ENCODE measurements at regions not wholly inside any gene's neighbourhood (a gene's known extent, or its start where the extent isn't known, plus 50 kb on each side); places are given as distances from the start of the nearest gene placed in this dataset.

DNA sequence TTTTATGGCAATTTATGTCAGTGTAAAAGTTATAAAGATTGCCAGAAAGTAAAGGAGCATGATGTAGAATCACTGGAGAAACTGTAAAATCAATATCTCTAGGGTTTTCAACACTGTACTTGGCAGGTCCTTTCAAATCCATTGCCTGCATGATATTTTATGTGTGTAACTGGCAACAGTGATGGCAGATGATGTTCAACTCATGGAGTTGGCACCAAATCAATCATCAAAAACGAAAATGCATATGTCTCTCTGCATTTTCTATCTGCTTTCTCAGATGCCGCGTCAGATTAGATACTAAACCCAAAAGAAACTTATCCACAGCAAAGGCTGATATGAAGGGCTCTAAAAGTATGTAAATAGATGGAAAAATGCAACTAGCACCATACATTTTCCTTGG, 1395.5 kb upstream of the PIK3C3 start:
- H3K9me3 ChIP-seq (ENCODE audit: low read depth) = no peaks in the 10 kb centered on the region
- H3K36me3 Mint-ChIP-seq = no peaks in the 10 kb centered on the region
- no peak overlapping the region for H3K4me3 Mint-ChIP-seq
- no peaks in the 10 kb centered on the region for H3K27me3 Mint-ChIP-seq (ENCODE audit: insufficient read depth, low read depth)
- no peak overlapping the region for H3K4me3 ChIP-seq
- no peaks in the 10 kb centered on the region for H3K79me2 ChIP-seq (ENCODE audit: low read depth)
- H3F3A ChIP-seq (ENCODE audit: low read depth) = no peaks in the 10 kb centered on the region
- no peak overlapping the region for H3K9ac ChIP-seq
- no peak overlapping the region for H3K27ac ChIP-seq
- no peak overlapping the region for H2AFZ ChIP-seq (replicated peaks)
- H3K27ac Mint-ChIP-seq = no peak overlapping the region
- no peaks in the 10 kb centered on the region for H4K20me1 ChIP-seq (ENCODE audit: low read depth)
- peaks cover 11% of the 10 kb centered on the region for H3K4me1 Mint-ChIP-seq
- DNase-seq (ENCODE audit: low spot score) = no peak
- TF ChIP-seq CTCF (IDR thresholded peaks at IDR 0.05) (no peak), EZH2phosphoT487 (IDR thresholded peaks at IDR 0.05) (no peak), EZH2 (IDR thresholded peaks at IDR 0.05) (no peak)
- H3K27me3 ChIP-seq = no peaks in the 10 kb centered on the region
- no peaks in the 10 kb centered on the region for H3K9me3 Mint-ChIP-seq
- H3K4me2 ChIP-seq = no peak overlapping the region
- H3K4me1 ChIP-seq = no peaks in the 10 kb centered on the region
- H3K36me3 ChIP-seq = no peaks in the 10 kb centered on the region

DNA sequence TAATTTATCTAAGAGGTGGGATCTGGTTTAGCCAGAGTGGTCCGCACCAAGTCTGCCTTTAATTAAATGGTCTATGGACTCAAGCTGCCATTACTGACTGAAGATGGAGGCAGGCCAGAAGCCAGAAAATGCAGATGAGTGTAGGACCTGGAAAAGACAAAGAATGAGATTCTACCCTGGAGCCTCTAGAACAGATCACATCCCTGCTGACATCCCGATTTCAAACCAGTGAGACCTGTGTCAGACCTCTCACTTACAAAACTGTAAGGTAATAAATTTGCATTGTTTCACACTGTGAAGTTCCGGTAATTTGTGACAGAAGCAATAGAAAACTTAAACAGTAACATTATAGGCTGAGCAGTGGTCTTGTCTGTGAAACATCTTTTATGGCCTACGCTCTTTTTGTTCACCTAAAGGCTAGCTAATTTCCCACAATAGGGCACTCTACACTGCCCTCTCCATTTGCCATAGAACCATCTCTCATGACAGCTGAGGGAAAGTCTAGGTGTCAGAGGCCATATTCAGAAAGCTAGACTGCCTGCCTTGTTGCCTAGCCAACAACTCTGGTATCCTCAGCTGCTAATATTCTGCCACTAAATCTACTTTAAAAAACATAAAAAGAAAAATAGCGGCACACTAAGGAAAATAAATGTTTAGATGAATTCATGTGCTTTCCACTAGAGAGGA, 1396.2 kb upstream of the PIK3C3 start:
- no peak for DNase-seq (ENCODE audit: low spot score)
- H3K9me3 Mint-ChIP-seq = no peaks in the 10 kb centered on the region
- H3K9me3 ChIP-seq (ENCODE audit: low read depth) = no peaks in the 10 kb centered on the region
- TF ChIP-seq CTCF (IDR thresholded peaks at IDR 0.05) (no peak), EZH2phosphoT487 (IDR thresholded peaks at IDR 0.05) (no peak), EZH2 (IDR thresholded peaks at IDR 0.05) (no peak)
- H3K36me3 ChIP-seq = no peaks in the 10 kb centered on the region
- H3K4me1 Mint-ChIP-seq = peaks cover 11% of the 10 kb centered on the region
- no peaks in the 10 kb centered on the region for H3K27me3 Mint-ChIP-seq (ENCODE audit: insufficient read depth, low read depth)
- H2AFZ ChIP-seq (replicated peaks) = no peak overlapping the region
- H3K4me3 Mint-ChIP-seq = no peak overlapping the region
- H3F3A ChIP-seq (ENCODE audit: low read depth) = no peaks in the 10 kb centered on the region
- no peaks in the 10 kb centered on the region for H3K79me2 ChIP-seq (ENCODE audit: low read depth)
- no peak overlapping the region for H3K4me2 ChIP-seq
- H3K36me3 Mint-ChIP-seq = no peaks in the 10 kb centered on the region
- peak overlapping the region; percentile 29 for H3K27ac Mint-ChIP-seq
- H3K27me3 ChIP-seq = no peaks in the 10 kb centered on the region
- H3K4me1 ChIP-seq = no peaks in the 10 kb centered on the region
- H3K27ac ChIP-seq = no peak overlapping the region
- no peaks in the 10 kb centered on the region for H4K20me1 ChIP-seq (ENCODE audit: low read depth)
- no peak overlapping the region for H3K9ac ChIP-seq
- no peak overlapping the region for H3K4me3 ChIP-seq

- Histone ChIP-seq H3K79me2 (ENCODE audit: low read depth) (no peaks in the 10 kb centered on the region), H3K9ac (no peak overlapping the region), H3K9me3 (ENCODE audit: low read depth) (no peaks in the 10 kb centered on the region), H4K20me1 (ENCODE audit: low read depth) (no peaks in the 10 kb centered on the region), H3K27ac (no peak overlapping the region), H3K4me2 (no peak overlapping the region), H3F3A (ENCODE audit: low read depth) (no peaks in the 10 kb centered on the region), H3K4me3 (no peak overlapping the region), H3K27me3 (no peaks in the 10 kb centered on the region), H2AFZ (replicated peaks) (no peak overlapping the region), H3K4me1 (no peaks in the 10 kb centered on the region), H3K36me3 (no peaks in the 10 kb centered on the region)
- Mint-ChIP-seq H3K4me1 (peaks cover 11% of the 10 kb centered on the region), H3K27ac (no peak overlapping the region), H3K36me3 (no peaks in the 10 kb centered on the region), H3K27me3 (ENCODE audit: insufficient read depth, low read depth) (no peaks in the 10 kb centered on the region), H3K9me3 (no peaks in the 10 kb centered on the region), H3K4me3 (no peak overlapping the region)
- DNase-seq (ENCODE audit: low spot score) = no peak
- no peak for TF ChIP-seq CTCF (IDR thresholded peaks at IDR 0.05)
- TF ChIP-seq EZH2phosphoT487 (IDR thresholded peaks at IDR 0.05) = no peak
- no peak for TF ChIP-seq EZH2 (IDR thresholded peaks at IDR 0.05)
These were observed 1399.1 kb upstream of the PIK3C3 start for GRCh38 chr18:40555914-40556313.
